ENCODE measurements at regions not wholly inside any gene's neighbourhood (a gene's known extent, or its start where the extent isn't known, plus 50 kb on each side); places are given as distances from the start of the nearest gene placed in this dataset.
"Not testable (repeated sequence)": the region's sequence is repeated elsewhere in the genome, so short reads cannot be mapped to it uniquely, and the experiment has no call there.

DNA sequence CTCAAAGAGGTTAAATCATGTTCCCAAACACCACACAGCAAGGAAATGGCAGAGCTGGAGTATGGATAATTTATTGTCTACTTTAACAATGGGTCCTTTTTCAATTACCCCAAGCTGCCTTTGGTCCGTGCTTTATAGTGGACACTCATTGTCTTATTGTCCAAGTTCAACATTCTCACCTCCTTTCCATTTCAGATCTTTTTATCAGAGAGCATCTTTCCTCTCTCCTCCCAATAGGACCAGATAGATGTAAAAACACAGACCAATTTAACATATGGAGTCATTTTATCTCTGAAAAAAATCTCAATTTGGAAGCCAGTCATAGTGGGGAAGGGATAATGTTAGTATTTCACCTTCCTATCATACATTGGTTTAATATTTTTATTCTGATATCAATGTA lies 83.5 kb upstream of the WAC start:
- no peak for DNase-seq

DNA sequence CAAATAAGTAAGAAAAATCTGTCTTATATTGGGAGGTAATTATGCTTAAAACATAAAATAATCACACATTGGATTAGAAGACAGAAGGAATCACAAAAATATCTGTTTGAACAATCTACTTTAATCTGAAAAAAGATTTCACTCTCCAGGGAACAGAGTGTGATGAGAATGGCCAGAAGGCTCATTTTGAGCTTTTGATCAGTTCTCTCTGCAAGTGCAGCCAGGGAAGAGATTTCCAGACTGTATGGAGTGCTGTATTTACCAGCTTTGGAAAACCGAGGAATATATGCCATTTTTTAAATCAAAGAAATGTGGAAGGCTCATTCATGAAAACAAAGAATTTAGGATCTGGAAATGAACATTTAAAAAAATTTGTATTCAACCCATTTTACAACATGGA lies 83.0 kb upstream of the WAC start:
- DNase-seq, result no peak

DNA sequence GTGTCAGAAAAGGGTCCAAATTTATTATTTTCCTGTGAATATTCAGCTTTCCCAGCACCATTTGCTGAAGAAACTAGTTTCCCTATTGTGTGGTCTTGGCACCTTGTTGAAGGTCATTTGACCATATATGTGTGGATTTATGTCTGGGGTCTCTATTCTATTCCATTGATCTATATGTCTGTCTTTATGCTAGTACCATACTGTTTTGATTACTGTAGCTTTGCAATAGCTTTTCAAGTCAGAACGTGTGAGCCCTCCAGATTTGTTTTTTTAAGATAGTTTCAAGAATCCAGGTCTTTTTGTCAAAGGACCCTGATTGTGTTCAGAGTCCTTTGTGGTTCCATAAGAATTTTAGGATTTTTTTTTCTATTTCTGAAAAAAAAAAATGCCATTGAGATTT lies 79.0 kb upstream of the WAC start:
- no peak for DNase-seq

DNA sequence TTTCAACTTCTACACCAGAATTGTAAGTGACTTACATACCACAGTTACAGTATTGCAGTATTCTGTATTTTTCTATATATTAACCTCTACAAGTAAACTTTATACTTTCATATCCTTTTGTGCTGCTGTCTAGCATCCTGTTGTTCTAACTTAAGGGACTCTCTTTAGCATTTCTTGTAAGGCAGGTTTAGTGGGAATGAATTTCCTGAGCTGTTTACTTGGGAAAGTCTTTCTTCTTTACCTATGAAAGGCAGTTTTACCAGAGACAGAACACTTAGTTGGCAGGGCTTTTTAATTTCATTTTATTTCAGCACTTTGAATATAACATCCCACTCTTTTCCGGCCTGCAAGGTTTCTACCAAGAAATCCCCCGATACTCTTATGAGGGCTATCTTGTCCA lies 75.8 kb upstream of the WAC start:
- DNase-seq, result no peak

DNA sequence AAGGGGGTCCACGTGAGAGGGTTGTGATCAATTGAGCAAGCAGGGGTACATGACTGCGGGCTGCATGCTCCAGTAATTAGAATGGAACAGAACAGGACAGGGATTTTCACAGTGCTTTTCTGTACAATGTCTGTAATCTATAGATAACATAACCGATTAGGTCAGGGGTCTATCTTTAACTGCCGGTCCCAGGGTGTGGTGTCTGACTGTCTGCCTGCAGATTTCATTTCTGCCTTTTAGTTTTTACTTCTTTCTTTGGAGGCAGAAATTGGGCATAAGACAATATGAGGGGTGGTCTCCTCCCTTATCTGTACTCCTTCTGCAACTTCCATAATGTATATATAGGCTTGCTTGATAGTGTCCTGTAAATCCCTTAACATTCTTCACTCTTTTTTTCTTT lies 75.0 kb upstream of the WAC start:
- not testable (repeated sequence) for DNase-seq

DNA sequence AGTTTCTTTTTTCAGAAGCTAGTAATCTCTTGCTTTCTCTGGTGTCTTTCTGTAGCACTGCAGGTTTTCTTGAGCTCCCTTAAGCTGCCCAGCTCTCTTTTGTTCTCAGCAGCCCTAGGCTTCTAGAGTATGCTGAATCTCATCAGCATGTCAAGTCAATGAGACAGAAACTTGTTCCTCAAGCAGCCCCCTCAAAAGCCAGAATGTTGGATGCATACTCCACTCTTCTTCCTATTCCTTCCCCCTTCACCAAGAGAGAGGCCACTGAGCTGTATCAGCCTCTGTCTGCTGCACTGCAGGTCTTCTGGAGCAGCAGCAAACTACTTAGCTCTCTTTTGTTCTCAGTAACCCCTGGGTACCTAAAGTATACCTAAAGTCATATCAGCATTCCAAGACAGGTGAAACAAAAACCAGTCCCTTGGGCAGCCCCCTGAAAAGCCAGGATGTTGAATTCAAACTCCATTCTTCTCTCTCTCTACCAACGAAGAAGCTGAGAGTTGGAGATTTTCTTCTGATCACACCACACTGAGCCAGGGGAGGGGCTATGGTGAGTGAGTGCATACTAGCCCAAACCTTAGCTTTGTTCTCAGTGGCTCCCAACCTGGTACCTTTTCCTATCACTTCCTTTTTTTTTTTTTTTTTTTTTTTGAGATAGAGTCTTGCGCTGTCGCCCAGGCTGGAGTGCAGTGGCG lies 73.3 kb upstream of the WAC start:
- DNase-seq, result no peak

DNA sequence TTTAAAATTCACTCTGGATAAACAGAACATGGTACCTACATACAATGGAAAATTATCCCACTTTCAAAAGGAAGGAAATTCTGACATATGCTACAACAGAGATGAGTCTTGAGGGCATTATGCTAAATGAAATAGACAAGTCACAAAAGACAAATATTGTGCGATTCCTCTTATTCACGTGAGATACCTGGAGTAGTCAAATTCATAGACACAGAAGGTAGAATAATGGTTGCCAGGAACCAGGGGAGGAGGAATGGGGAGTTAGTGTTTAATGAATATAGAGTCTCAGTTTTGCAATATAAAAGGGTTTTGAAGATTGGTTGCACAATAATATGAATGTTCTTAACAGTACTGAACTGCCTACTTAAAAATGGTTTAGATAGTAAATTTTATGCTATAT lies 69.8 kb upstream of the WAC start:
- DNase-seq, result no peak

DNA sequence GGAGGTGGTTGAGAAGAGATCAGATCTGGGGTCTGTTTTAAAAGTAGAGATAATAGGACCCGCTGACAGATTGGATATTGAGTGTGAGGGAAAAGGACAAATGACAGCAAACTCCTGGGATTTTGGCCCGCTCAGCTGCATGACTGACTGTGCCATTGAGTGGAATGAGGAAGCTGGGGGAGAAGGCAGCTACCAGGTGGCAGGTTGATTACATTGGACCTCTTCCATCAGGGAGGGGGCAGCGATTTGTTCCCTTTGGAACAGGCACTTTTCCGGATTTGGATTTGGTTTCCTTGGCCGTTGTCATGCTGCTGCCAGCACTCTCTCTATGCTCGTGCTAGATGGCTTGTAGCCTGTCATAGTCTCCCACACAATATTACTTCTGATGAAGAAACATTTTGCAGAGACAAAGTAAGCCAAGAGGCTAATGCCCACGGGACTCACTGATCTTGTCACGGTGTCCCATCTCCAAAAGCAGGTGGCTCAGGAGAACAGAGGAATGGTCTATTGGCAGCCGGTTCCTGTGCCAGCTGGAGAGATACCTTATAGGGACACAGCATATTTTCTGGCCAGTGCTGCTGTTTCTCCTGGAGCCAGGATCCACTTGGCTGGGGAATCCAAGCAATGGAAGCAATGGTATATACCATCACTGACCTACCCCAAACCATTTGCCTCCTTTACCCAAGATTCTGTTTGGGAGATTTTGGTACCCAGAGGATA lies 69.1 kb upstream of the WAC start:
- DNase-seq, result no peak

DNA sequence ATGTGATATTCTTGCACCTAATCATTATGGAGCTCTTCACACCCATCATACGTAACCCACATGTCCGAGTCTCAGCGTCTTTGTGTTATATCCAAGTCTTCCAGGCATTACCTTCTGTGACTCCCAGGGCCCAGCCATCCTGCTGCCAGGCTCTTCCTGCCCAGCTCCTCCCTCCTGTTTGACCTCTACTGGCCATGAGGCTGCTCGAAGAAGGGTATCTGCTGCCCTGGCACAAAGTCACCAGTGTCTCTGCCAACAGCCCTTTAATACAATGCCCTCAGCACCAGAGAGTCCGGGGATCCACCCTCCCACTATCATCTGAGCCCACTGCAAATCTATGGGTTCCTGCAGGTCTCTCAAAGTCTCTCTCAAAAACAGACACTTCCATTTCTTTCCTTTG lies 65.3 kb upstream of the WAC start:
- no peak for DNase-seq

DNA sequence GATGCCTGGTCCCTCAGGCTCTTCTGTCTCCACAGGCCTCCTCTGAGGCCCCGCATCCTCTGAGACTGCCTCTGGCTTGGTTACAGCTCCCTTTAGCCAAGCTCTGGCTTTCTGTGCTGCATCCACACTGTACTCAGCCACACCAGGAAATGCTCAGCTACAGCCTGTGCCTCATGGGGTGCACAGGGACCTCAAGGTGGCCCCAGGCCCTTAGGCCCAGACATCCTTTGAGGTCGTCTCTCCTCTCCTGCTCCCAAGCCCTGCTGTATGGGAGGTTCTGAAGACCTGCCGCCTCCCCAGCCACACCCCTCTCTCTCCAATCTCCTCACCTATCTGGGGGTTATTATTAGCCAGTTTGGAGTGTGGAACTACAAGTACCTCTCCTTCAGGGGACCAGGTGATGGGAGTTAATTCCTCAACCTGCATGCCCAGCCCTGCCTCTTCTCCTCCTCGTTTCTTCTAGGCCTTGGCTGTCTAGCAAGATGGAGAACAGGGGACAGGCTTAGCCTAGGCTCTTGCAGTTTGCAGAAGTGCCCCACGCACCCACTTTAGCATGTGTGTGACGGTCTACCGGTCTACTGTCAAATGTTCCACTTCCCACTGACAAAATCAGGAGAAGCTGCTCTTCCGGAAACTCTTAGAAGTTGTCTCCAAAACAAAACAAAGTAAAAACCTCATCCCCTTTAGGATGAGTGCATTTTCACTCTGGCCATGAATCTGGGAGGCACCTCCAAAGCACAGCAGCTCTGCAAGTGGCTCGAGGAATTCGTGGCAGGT lies 64.0 kb upstream of the WAC start:
- no peak for DNase-seq

DNA sequence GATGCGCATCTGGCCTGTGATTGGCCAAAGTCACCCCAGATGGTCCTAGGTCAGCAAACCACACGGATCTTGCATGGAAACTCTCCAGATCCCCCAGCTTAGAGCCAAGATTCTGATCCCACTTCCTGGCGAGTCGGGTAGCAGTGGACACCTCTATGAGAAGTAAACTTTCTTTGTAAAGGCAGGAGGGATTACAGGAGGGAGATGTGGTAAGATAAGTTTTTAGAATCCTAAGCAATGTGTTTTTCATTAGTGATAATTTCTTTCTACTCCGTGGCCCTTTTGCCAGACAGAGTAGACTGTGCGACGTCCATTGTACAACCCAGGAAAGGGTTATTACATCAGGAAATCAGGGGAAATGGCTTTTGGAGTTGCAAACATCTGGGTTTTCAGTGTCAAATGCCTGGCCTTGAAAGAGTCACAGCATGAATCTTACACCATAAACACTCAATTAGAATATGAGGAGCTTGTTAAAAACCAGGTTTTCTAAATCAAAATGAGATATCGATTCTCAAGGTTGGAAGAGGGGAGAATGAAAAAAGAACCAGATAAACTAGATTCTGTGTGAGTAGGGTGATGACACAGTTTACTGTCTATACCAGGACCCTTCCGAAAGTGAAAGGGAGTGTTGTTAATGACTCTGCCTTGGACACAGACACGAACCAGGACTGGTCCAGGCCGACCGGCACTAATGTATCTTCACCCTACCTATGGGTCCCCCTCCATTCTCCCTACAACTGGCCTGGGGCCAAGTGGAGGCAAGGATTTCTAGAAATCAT lies 61.9 kb upstream of the WAC start:
- DNase-seq, result no peak

DNA sequence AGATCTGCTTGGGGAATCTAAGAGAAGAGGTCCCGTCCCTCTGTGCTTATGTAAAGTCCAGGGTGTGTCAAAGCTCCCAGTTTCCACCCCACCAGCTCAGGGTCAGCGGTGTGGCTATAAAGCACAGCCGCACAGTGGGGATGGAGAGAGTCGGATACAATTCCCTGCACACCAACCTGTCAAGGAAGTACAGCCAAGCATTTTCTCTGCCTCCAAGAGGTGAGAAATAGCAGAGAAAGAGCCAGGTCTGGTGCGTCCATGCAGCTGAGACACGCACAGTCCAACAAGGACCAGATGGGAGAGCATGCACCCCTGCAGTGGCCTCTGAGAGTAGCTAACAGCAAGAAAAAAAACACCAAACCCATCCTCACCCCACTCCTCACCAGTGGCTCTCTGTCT lies 61.3 kb upstream of the WAC start:
- no peak for DNase-seq

DNA sequence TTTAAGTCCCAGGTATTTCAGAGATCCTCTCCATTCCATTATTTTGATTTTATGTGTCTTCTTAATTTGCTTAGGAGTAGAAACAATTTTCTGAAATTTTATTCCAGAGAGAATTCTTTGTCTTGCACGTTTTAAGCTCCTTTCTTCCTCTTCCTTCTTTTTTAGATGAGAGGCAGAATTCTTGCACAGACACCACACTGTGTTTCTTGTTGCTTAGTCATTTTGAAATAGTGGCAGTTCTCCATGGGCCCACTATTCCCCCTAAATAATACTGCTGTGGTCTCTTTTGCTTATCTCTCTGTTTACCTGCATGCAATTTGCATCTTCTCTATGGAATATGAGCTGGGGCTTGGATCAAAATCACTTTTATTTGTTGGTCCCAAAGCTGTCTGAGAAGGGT lies 54.3 kb upstream of the WAC start:
- DNase-seq, result no peak

DNA sequence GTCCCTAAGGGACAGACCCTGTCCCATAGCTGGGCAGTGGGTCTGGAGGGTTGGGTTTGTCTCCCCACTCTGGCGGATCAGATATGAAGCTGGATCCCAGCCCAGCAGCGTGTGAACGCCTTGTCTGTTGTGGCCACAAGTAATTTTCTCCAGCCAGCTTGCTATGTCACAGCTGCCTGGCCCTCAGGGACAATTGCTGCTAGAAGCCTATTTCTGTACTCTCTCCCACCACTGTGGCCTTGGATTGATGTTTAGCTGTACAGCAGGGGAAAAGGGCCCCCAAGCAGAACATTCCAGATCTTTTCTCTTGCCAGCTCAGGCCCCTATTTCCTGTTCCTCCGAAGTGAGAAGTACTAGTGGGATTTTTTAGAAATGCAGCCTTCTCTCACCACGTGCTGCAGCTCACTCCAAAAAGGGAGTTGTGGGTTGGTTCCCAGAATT lies 53.5 kb upstream of the WAC start:
- no peak for DNase-seq

DNA sequence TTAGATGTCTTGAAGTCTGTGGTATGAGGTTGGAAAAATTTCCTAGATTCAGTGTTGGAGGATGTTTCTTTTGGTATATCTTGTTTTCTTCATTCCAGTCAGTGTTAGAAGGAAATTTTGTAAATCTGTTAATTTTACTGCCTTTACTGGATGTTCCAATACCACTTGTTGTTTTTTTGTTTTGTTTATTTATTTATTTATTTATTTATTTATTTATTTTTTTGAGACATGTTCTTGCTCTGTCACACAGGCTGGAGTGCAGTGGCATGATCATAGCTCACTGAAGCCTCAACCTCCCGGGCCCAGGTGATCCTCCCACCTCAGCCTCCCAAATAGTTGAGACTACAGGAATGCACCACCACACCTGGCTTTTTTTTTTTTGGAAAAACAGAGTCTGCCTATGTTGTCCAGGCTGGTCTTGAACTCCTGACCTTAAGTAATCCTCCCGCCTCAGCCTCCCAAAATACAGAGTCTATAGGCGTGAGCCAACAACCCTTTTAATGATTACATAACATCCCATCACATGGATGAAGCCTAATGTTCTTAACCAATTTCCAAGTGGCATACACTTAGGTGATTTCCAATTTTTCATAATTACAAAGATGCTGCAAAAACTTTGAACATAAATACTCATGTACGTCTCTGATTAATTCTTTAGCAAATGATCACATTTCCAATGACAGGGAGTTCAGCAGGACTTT lies 52.8 kb upstream of the WAC start:
- DNase-seq, result no peak

DNA sequence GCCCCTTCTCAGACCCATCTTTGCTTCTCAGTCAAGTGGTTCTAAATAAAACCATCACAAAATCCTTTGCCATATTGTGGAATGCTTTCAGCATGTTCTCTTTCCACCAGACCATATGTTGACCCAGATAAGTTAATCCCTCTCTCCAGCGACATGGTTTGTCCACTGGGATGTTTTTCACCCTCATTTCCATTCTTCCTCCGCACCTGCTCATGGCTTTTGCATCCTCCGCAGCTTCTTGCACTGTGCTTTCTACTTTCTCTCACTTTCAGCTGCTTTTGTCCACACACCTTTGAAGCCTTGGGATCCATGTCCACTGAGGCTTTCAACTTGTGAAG lies 52.3 kb upstream of the WAC start:
- DNase-seq, result no peak

DNA sequence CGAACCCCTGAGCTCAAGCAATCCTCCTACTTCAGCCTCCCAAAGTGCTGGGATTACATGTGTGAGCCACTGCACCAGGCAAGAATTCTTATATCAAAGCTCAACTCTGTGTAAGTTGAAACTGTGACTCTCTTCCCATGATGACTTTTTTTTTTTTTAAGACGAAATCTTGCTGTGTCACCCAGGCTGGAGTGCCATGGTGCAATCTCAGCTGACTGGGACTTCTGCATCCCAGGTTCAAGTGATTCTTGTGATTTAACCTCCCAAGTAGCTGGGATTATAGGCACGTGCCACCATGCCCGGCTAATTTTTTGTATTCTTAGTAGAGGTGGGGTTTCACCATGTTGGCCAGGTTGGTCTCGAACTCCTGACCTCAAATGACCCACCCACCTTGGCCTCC lies 51.6 kb upstream of the WAC start:
- DNase-seq, result not testable (repeated sequence)

DNA sequence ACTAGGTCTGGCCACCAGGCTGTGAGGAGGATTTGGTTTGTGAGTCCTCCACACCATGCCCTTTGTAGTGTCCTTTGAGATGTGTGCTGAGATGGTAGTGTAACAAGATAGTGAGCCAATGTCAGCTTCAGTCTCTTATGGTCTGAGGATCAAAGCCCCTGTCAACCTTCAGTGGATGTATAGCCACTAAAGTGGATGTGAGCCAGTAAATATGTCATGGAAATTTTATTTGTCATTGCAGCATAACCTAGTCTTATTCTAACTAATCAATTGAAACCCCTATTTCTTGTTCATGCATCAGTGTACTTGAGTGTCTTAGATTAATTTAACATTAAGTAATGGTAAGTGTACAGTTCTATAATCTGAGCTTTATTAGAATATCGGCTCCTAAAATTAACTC lies 51.0 kb upstream of the WAC start:
- no peak for DNase-seq
